ENCODE measurements at regions not wholly inside any gene's neighbourhood (a gene's known extent, or its start where the extent isn't known, plus 50 kb on each side); places are given as distances from the start of the nearest gene placed in this dataset.

GRCh38 chr7:24434972-24435371 lies 138.3 kb upstream of the PALS2 start:
- FAIRE-seq = no peak
- WGBS (ENCODE audit: insufficient coverage, insufficient replicate concordance, low lambda C conversion rate, missing lambda C conversion rate) = 63% methylated on average over 4 of the region's 4 CpGs
- Histone ChIP-seq H2AFZ (ENCODE audit: control insufficient read depth, low read depth, low read length) (no peak overlapping the region), H3K9me3 (replicated peaks; ENCODE audit: control insufficient read depth, insufficient read depth, low read length) (no peaks in the 10 kb centered on the region), H3K9ac (ENCODE audit: control insufficient read depth, insufficient read depth, low read length) (no peak overlapping the region), H3K79me2 (ENCODE audit: control insufficient read depth, insufficient read depth, low read length) (no peaks in the 10 kb centered on the region), H3K4me1 (ENCODE audit: control insufficient read depth, insufficient read depth, low read length) (no peaks in the 10 kb centered on the region), H4K20me1 (ENCODE audit: control insufficient read depth, insufficient read depth) (no peaks in the 10 kb centered on the region), H3K4me2 (ENCODE audit: control insufficient read depth, insufficient read depth) (no peak overlapping the region), H3K27ac (ENCODE audit: control insufficient read depth, insufficient read depth) (no peak overlapping the region), H3K27me3 (replicated peaks in 1 of 2; ENCODE audit: control insufficient read depth in 2 of 2, insufficient read depth in 2 of 2, low read length in 1 of 2) (no peaks in the 10 kb centered on the region), H3K36me3 (ENCODE audit: control insufficient read depth in 2 of 2, insufficient read depth in 2 of 2, low read length in 1 of 2) (no peaks in the 10 kb centered on the region), H3K4me3 (no peak overlapping the region)
- ChIA-PET POLR2A (no interaction called here), RAD21 (ENCODE audit: unreplicated experiment) (no interaction called here), SMC1A (ENCODE audit: uncharacterized antibody, unreplicated experiment) (no interaction called here), CTCF (no interaction called here)
- TF ChIP-seq MYB (IDR thresholded peaks at IDR 0.05; ENCODE audit: borderline replicate concordance, low read depth, low read length) (no peak), SPI1 (IDR thresholded peaks at IDR 0.05; ENCODE audit: borderline replicate concordance, insufficient read depth, low read depth, low read length) (0 out of 2 replicates have a peak, but pooled peaks have one; percentile 42)
- intact Hi-C loops (cut with micrococcal nuclease; ENCODE audit: unreplicated experiment) = no loop called here
- BruUV-seq (replicated peaks) = no TSS peak
- no peak for ATAC-seq
- in situ Hi-C loops (cut with MboI) = no loop called here
- DNase-seq (ENCODE audit: low read depth, low spot score) = no peak

- FAIRE-seq (no peak), DNase-seq (ENCODE audit: low read depth, low spot score) (no peak), ATAC-seq (no peak)
- Histone ChIP-seq H3K27ac (ENCODE audit: control insufficient read depth, insufficient read depth) (no peak overlapping the region), H4K20me1 (ENCODE audit: control insufficient read depth, insufficient read depth) (no peaks in the 10 kb centered on the region), H3K4me1 (ENCODE audit: control insufficient read depth, insufficient read depth, low read length) (peaks cover 4% of the 10 kb centered on the region; the same call in 1 of the 2 replicates), H3K36me3 (ENCODE audit: control insufficient read depth in 2 of 2, insufficient read depth in 2 of 2, low read length in 1 of 2) (no peaks in the 10 kb centered on the region), H2AFZ (ENCODE audit: control insufficient read depth, low read depth, low read length) (no peak overlapping the region), H3K4me3 (no peak overlapping the region), H3K79me2 (ENCODE audit: control insufficient read depth, insufficient read depth, low read length) (no peaks in the 10 kb centered on the region), H3K9ac (ENCODE audit: control insufficient read depth, insufficient read depth, low read length) (no peak overlapping the region), H3K27me3 (replicated peaks in 1 of 2; ENCODE audit: control insufficient read depth in 2 of 2, insufficient read depth in 2 of 2, low read length in 1 of 2) (no peaks in the 10 kb centered on the region), H3K9me3 (replicated peaks; ENCODE audit: control insufficient read depth, insufficient read depth, low read length) (no peaks in the 10 kb centered on the region), H3K4me2 (ENCODE audit: control insufficient read depth, insufficient read depth) (no peak overlapping the region)
- BruUV-seq (replicated peaks) = no TSS peak
- CTCF ChIA-PET = no interaction called here
- in situ Hi-C loops (cut with MboI) (no loop called here), intact Hi-C loops (cut with micrococcal nuclease; ENCODE audit: unreplicated experiment) (no loop called here)
- TF ChIP-seq RAD51 (IDR thresholded peaks at IDR 0.05) (no peak), SIX5 (IDR thresholded peaks at IDR 0.05; ENCODE audit: low read depth, low read length, severe bottlenecking) (no peak), STAT1 (conservative IDR thresholded peaks at IDR 0.05) (no peak), NFIC (IDR thresholded peaks at IDR 0.05; ENCODE audit: low read depth, low read length) (no peak), TAF1 (IDR thresholded peaks at IDR 0.05; ENCODE audit: borderline replicate concordance, low read depth, low read length) (no peak), RBBP5 (conservative IDR thresholded peaks at IDR 0.05) (no peak), ATF3 (IDR thresholded peaks at IDR 0.05; ENCODE audit: borderline replicate concordance, extremely low read depth, low read depth, low read length) (no peak), YBX1 (IDR thresholded peaks at IDR 0.05) (no peak), E2F8 (IDR thresholded peaks at IDR 0.05; ENCODE audit: low read depth, partially characterized antibody) (no peak), ZNF622 (IDR thresholded peaks at IDR 0.05) (no peak)
- RAD21 ChIA-PET (ENCODE audit: unreplicated experiment) = no interaction called here
- POLR2A ChIA-PET = no interaction called here
- SMC1A ChIA-PET (ENCODE audit: uncharacterized antibody, unreplicated experiment) = interaction anchor here (0.6 kb wide), 1 partner anchor 457 kb away, joined by 3 read pairs; no protein-coding TSS in a partner anchor
- WGBS (ENCODE audit: insufficient coverage, insufficient replicate concordance, low lambda C conversion rate, missing lambda C conversion rate) = 49% methylated on average over 2 of the region's 2 CpGs
Measured at GRCh38 chr7:24436131-24436920, 136.9 kb upstream of the PALS2 start.

All from GM12878 (cell line).